ENCODE measurements at regions not wholly inside any gene's neighbourhood (a gene's known extent, or its start where the extent isn't known, plus 50 kb on each side); places are given as distances from the start of the nearest gene placed in this dataset.

GRCh38 chr20:60212695-60213094 is 254.5 kb downstream of the CDH26 start:
- Mint-ChIP-seq H3K27me3 (no peaks in the 10 kb centered on the region), H3K4me3 (no peak overlapping the region), H3K36me3 (ENCODE audit: low read depth) (no peaks in the 10 kb centered on the region), H3K4me1 (ENCODE audit: low read depth) (peaks cover 5% of the 10 kb centered on the region), H3K9me3 (no peaks in the 10 kb centered on the region), H3K27ac (no peak overlapping the region)
- ATAC-seq (ENCODE audit: poor library complexity) (no peak), DNase-seq (no peak)
- Histone ChIP-seq H3K27me3 (ENCODE audit: control insufficient read depth in 1 of 2, insufficient read depth in 2 of 2, low read length in 2 of 2) (no peaks in the 10 kb centered on the region), H3K27ac (ENCODE audit: low read depth in 1 of 2, low read length in 2 of 2) (no peak overlapping the region), H3K9me3 (ENCODE audit: control insufficient read depth in 1 of 2, insufficient read depth in 1 of 2, low read length in 2 of 2) (no peaks in the 10 kb centered on the region), H3K36me3 (ENCODE audit: insufficient read depth, low read length) (no peaks in the 10 kb centered on the region), H3K4me1 (ENCODE audit: insufficient read depth, low read length) (peaks cover 4% of the 10 kb centered on the region), H3K4me3 (ENCODE audit: low read length) (no peak overlapping the region)
- TF ChIP-seq CTCF (IDR thresholded peaks at IDR 0.05) = no peak
- ChIA-PET POLR2A (no interaction called here), CTCF (no interaction called here)
- intact Hi-C loops (cut with DNase I, micrococcal nuclease) = loop anchor here in 1 of 2 experiments (5.0 kb wide), 1 partner anchor 910 kb away; no protein-coding TSS in a partner anchor

GRCh38 chr20:60213126-60213893 is 255.1 kb downstream of the CDH26 start:
- no peaks in the 10 kb centered on the region for H3K27me3 ChIP-seq (ENCODE audit: control insufficient read depth in 1 of 2, insufficient read depth in 2 of 2, low read length in 2 of 2)
- DNase-seq (no peak), ATAC-seq (ENCODE audit: poor library complexity) (no peak)
- ChIA-PET POLR2A (no interaction called here), CTCF (no interaction called here)
- Mint-ChIP-seq H3K4me3 (no peak overlapping the region), H3K36me3 (ENCODE audit: low read depth) (no peaks in the 10 kb centered on the region), H3K4me1 (ENCODE audit: low read depth) (peaks cover 5% of the 10 kb centered on the region), H3K27ac (no peak overlapping the region), H3K27me3 (no peaks in the 10 kb centered on the region), H3K9me3 (no peaks in the 10 kb centered on the region)
- no peaks in the 10 kb centered on the region for H3K36me3 ChIP-seq (ENCODE audit: insufficient read depth, low read length)
- TF ChIP-seq CTCF (IDR thresholded peaks at IDR 0.05) = no peak
- no peak overlapping the region for H3K27ac ChIP-seq (ENCODE audit: low read depth in 1 of 2, low read length in 2 of 2)
- intact Hi-C loops (cut with DNase I, micrococcal nuclease) = loop anchor here in 1 of 2 experiments (5.0 kb wide), 1 partner anchor 909 kb away; no protein-coding TSS in a partner anchor
- H3K9me3 ChIP-seq (ENCODE audit: control insufficient read depth in 1 of 2, insufficient read depth in 1 of 2, low read length in 2 of 2) = no peaks in the 10 kb centered on the region
- no peak overlapping the region for H3K4me3 ChIP-seq (ENCODE audit: low read length)
- H3K4me1 ChIP-seq (ENCODE audit: insufficient read depth, low read length) = peaks cover 4% of the 10 kb centered on the region

GRCh38 chr20:60214901-60215815 is 256.9 kb downstream of the CDH26 start:
- Histone ChIP-seq H3K4me3 (ENCODE audit: low read length) (no peak overlapping the region), H3K27ac (ENCODE audit: low read depth in 1 of 2, low read length in 2 of 2) (no peak overlapping the region), H3K36me3 (ENCODE audit: insufficient read depth, low read length) (no peaks in the 10 kb centered on the region), H3K27me3 (ENCODE audit: control insufficient read depth in 1 of 2, insufficient read depth in 2 of 2, low read length in 2 of 2) (no peaks in the 10 kb centered on the region), H3K4me1 (ENCODE audit: insufficient read depth, low read length) (peaks cover 4% of the 10 kb centered on the region), H3K9me3 (ENCODE audit: control insufficient read depth in 1 of 2, insufficient read depth in 1 of 2, low read length in 2 of 2) (no peaks in the 10 kb centered on the region)
- Mint-ChIP-seq H3K27me3 (no peaks in the 10 kb centered on the region), H3K4me1 (ENCODE audit: low read depth) (peaks cover 5% of the 10 kb centered on the region), H3K4me3 (no peak overlapping the region), H3K36me3 (ENCODE audit: low read depth) (no peaks in the 10 kb centered on the region), H3K27ac (no peak overlapping the region), H3K9me3 (no peaks in the 10 kb centered on the region)
- intact Hi-C loops (cut with DNase I, micrococcal nuclease) = loop anchor here in 1 of 2 experiments (5.0 kb wide), 1 partner anchor 907 kb away; no protein-coding TSS in a partner anchor
- ChIA-PET CTCF (no interaction called here), POLR2A (no interaction called here)
- DNase-seq (no peak), ATAC-seq (ENCODE audit: poor library complexity) (no peak)
- TF ChIP-seq CTCF (IDR thresholded peaks at IDR 0.05) = no peak

Measured in CD4-positive, alpha-beta T cell (primary cell).